ENCODE measurements at regions not wholly inside any gene's neighbourhood (a gene's known extent, or its start where the extent isn't known, plus 50 kb on each side); places are given as distances from the start of the nearest gene placed in this dataset.

GRCh38 chr4:180483036-180483435 lies 1760.2 kb upstream of the TENM3 start:
- Histone ChIP-seq H3K4me3 (no peak overlapping the region), H3K36me3 (no peaks in the 10 kb centered on the region), H3K27me3 (no peaks in the 10 kb centered on the region), H3K9me3 (peaks cover 0 to 6% of the 10 kb centered on the region in 2 donors), H3K27ac (no peak overlapping the region), H3K4me1 (no peaks in the 10 kb centered on the region)
- no peak for TF ChIP-seq CTCF (IDR thresholded peaks at IDR 0.05)
- DNase-seq (no peak), ATAC-seq (no peak)
- intact Hi-C loops (cut with DNase I), result no loop called here

DNA sequence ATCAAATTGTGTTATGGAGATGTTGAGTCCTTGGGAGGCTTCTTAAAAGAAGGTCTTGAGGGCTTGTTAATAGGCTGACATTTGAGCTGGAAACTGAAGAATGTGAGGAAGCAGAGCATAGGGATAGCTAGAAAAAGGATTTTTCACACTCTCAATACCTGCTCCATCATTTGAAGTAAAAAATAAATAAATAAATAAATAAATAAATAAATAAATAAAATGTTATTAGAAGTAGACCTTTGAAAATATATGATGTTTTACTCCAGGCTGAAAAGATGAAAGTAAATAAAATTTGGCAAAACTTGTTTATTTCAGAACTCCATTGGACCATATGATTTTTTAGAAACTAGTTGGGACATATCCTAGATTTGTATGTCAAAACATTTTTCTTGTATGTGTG lies 1757.8 kb upstream of the TENM3 start:
- H3K4me3 ChIP-seq, result no peak overlapping the region
- peaks cover 0 to 9% of the 10 kb centered on the region in 2 donors for H3K9me3 ChIP-seq
- H3K27ac ChIP-seq, result no peak overlapping the region
- H3K36me3 ChIP-seq, result no peaks in the 10 kb centered on the region
- H3K27me3 ChIP-seq, result no peaks in the 10 kb centered on the region
- intact Hi-C loops (cut with DNase I), result no loop called here
- DNase-seq (no peak), ATAC-seq (no peak)
- no peaks in the 10 kb centered on the region for H3K4me1 ChIP-seq
- TF ChIP-seq CTCF (IDR thresholded peaks at IDR 0.05), result no peak

GRCh38 chr4:180486342-180486741 lies 1756.9 kb upstream of the TENM3 start:
- ATAC-seq, result no peak
- Histone ChIP-seq H3K9me3 (peaks cover 0 to 9% of the 10 kb centered on the region in 2 donors), H3K27me3 (no peaks in the 10 kb centered on the region), H3K4me1 (no peaks in the 10 kb centered on the region), H3K36me3 (no peaks in the 10 kb centered on the region), H3K4me3 (no peak overlapping the region), H3K27ac (no peak overlapping the region)
- intact Hi-C loops (cut with DNase I), result no loop called here
- TF ChIP-seq CTCF (IDR thresholded peaks at IDR 0.05), result no peak
- DNase-seq, result no peak

- no peaks in the 10 kb centered on the region for H3K36me3 ChIP-seq
- no peak for DNase-seq
- no peak overlapping the region for H3K27ac ChIP-seq
- TF ChIP-seq CTCF (IDR thresholded peaks at IDR 0.05), result no peak
- H3K9me3 ChIP-seq, result peaks cover 0 to 9% of the 10 kb centered on the region in 2 donors
- H3K4me3 ChIP-seq, result no peak overlapping the region
- H3K27me3 ChIP-seq, result no peaks in the 10 kb centered on the region
- ATAC-seq, result no peak
- no peaks in the 10 kb centered on the region for H3K4me1 ChIP-seq
- intact Hi-C loops (cut with DNase I), result no loop called here
Measured at GRCh38 chr4:180489787-180490186, 1753.4 kb upstream of the TENM3 start.

GRCh38 chr4:180491210-180491609 lies 1752.0 kb upstream of the TENM3 start:
- no peak overlapping the region for H3K27ac ChIP-seq
- ATAC-seq (no peak), DNase-seq (no peak)
- H3K9me3 ChIP-seq, result peaks cover 0 to 8% of the 10 kb centered on the region in 2 donors
- intact Hi-C loops (cut with DNase I), result no loop called here
- H3K36me3 ChIP-seq, result no peaks in the 10 kb centered on the region
- TF ChIP-seq CTCF (IDR thresholded peaks at IDR 0.05), result no peak
- no peaks in the 10 kb centered on the region for H3K4me1 ChIP-seq
- H3K4me3 ChIP-seq, result no peak overlapping the region
- no peaks in the 10 kb centered on the region for H3K27me3 ChIP-seq
